ENCODE measurements at regions not wholly inside any gene's neighbourhood (a gene's known extent, or its start where the extent isn't known, plus 50 kb on each side); places are given as distances from the start of the nearest gene placed in this dataset.

DNA sequence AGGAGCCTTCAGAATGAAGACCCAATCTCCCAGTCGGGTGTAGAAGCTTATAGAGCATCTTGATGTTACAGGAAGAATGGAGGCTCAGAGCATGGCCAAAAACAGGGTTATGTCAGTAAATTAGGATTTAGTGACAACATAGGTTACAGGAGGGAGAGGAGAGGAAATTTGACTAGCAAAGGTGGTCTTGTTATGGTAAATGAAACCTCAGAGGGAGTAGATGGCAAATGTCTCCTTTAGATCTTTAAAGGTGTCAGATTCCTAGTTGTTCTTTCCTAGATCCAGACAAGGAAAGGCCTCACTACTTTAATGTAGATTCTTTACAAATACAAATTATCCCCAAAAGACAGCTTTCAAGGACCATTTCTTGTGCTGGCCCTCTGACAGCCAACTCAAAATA lies 465.0 kb downstream of the DMRTA1 start:
- H3K18ac ChIP-seq (ENCODE audit: low read length) = no peak overlapping the region

DNA sequence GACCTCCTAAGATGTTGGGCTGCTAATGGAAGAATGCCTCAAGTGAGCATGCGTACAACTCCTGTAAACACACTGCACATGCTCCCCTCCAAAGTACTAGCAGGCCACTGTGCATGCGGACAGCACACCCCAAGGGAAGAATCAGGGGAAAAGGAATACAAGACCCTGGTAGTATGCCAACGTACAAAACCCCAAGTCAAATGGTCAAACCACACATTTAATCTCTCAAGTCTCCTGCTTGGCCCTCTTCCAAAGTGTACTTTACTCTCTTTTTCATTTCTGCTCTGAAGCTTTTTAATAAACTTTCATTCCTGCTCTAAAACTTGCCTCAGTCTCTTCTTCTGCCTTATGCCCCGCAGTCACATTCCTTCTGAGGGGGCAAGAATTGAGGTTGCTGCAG lies 466.4 kb downstream of the DMRTA1 start:
- H3K14ac ChIP-seq (ENCODE audit: low read length) = no peak overlapping the region
- H3K9ac ChIP-seq (ENCODE audit: low read depth, low read length, poor library complexity) = no peak overlapping the region
- no peak overlapping the region for H4K8ac ChIP-seq (ENCODE audit: low read depth, low read length)
- H3K79me1 ChIP-seq (ENCODE audit: low read depth, low read length) = no peaks in the 10 kb centered on the region
- H3K9me3 ChIP-seq (replicated peaks in 1 of 2; ENCODE audit: control insufficient read depth in 2 of 2, insufficient read depth in 1 of 2, low read depth in 1 of 2, low read length in 2 of 2) = no peaks in the 10 kb centered on the region
- no peak overlapping the region for H3K4me3 ChIP-seq (ENCODE audit: low read length in 2 of 2)
- H3K4me1 ChIP-seq (ENCODE audit: control insufficient read depth in 2 of 2, insufficient read depth in 1 of 2, low read depth in 1 of 2, low read length in 2 of 2) = peaks cover 0 to 2% of the 10 kb centered on the region in 2 donors
- H2BK12ac ChIP-seq (ENCODE audit: low read length) = no peak overlapping the region
- H3K27me3 ChIP-seq (ENCODE audit: control insufficient read depth in 3 of 3, insufficient read depth in 3 of 3, low read depth in 1 of 3, low read length in 3 of 3) = no peaks in the 10 kb centered on the region
- no peak overlapping the region for H2BK15ac ChIP-seq (ENCODE audit: low read length)
- H3K27ac ChIP-seq (replicated peaks; ENCODE audit: low read length) = no peak overlapping the region
- no peak overlapping the region for H2AFZ ChIP-seq (ENCODE audit: low read length)
- H4K91ac ChIP-seq (ENCODE audit: low read depth, low read length, poor library complexity) = no peak overlapping the region
- no peak overlapping the region for H2AK5ac ChIP-seq (ENCODE audit: low read depth, low read length)
- no peak overlapping the region for H3K23ac ChIP-seq (ENCODE audit: low read depth, low read length, poor library complexity)
- H3K4ac ChIP-seq (ENCODE audit: low read length) = no peak overlapping the region
- H2BK120ac ChIP-seq (ENCODE audit: low read depth, low read length) = no peak overlapping the region
- no peak overlapping the region for H3K4me2 ChIP-seq (ENCODE audit: insufficient read depth, low read length, poor library complexity, severe bottlenecking)
- no CpG with 5 or more reads among the region's 4 CpGs for WGBS, 2 donors (ENCODE audit: extremely low coverage in 2 of 2, insufficient read length in 2 of 2, insufficient replicate concordance in 1 of 2)
- H3K18ac ChIP-seq (ENCODE audit: low read length) = no peak overlapping the region
- H3K36me3 ChIP-seq (replicated peaks in 1 of 2; ENCODE audit: control insufficient read depth in 2 of 2, insufficient read depth in 2 of 2, low read length in 2 of 2) = no peaks in the 10 kb centered on the region
- no peak overlapping the region for H2BK5ac ChIP-seq (ENCODE audit: low read length)
- no peak for DNase-seq (ENCODE audit: low spot score)

More for the DNA sequence above, 465.0 kb downstream of the DMRTA1 start:
- Histone ChIP-seq H3K27ac (replicated peaks; ENCODE audit: low read length) (no peak overlapping the region), H2BK12ac (ENCODE audit: low read length) (no peak overlapping the region), H3K14ac (ENCODE audit: low read length) (no peak overlapping the region), H3K9ac (ENCODE audit: low read depth, low read length, poor library complexity) (no peak overlapping the region), H2BK120ac (ENCODE audit: low read depth, low read length) (no peak overlapping the region), H2BK15ac (ENCODE audit: low read length) (no peak overlapping the region), H4K91ac (ENCODE audit: low read depth, low read length, poor library complexity) (no peak overlapping the region), H3K27me3 (ENCODE audit: control insufficient read depth in 3 of 3, insufficient read depth in 3 of 3, low read depth in 1 of 3, low read length in 3 of 3) (no peaks in the 10 kb centered on the region), H4K8ac (ENCODE audit: low read depth, low read length) (no peak overlapping the region), H3K36me3 (replicated peaks in 1 of 2; ENCODE audit: control insufficient read depth in 2 of 2, insufficient read depth in 2 of 2, low read length in 2 of 2) (no peaks in the 10 kb centered on the region), H3K4me3 (ENCODE audit: low read length in 2 of 2) (no peak overlapping the region), H3K4me1 (ENCODE audit: control insufficient read depth in 2 of 2, insufficient read depth in 1 of 2, low read depth in 1 of 2, low read length in 2 of 2) (peaks cover 0 to 2% of the 10 kb centered on the region in 2 donors), H3K9me3 (replicated peaks in 1 of 2; ENCODE audit: control insufficient read depth in 2 of 2, insufficient read depth in 1 of 2, low read depth in 1 of 2, low read length in 2 of 2) (no peaks in the 10 kb centered on the region), H3K4me2 (ENCODE audit: insufficient read depth, low read length, poor library complexity, severe bottlenecking) (no peak overlapping the region), H3K79me1 (ENCODE audit: low read depth, low read length) (no peaks in the 10 kb centered on the region), H3K4ac (ENCODE audit: low read length) (no peak overlapping the region), H3K23ac (ENCODE audit: low read depth, low read length, poor library complexity) (no peak overlapping the region), H2BK5ac (ENCODE audit: low read length) (no peak overlapping the region), H2AFZ (ENCODE audit: low read length) (no peak overlapping the region), H2AK5ac (ENCODE audit: low read depth, low read length) (no peak overlapping the region)
- DNase-seq (ENCODE audit: low spot score) = no peak
- WGBS, 2 donors (ENCODE audit: extremely low coverage in 2 of 2, insufficient read length in 2 of 2, insufficient replicate concordance in 1 of 2) = no CpG with 5 or more reads among the region's 1 CpG

DNA sequence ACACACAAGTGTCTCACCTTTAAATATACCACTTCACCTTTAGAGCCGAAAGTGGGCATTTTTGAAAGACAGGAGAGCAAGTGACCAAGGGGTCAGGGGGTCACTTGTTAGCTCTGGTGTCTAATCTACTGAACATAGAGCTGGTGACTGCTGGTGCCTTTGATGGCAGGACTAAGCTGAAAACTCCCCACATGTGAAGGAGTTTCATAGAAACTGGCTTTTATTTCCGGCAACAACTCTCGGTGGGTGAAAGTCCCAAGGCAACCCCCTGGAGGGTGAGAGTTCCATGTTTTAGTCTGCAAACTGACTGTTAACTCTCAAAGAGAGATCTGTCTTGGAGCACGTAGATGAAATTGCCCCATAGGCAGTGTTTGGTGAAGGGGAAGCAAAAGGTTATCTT lies 466.9 kb downstream of the DMRTA1 start:
- no peak overlapping the region for H3K9ac ChIP-seq (ENCODE audit: low read depth, low read length, poor library complexity)
- no peak overlapping the region for H2BK12ac ChIP-seq (ENCODE audit: low read length)
- no peaks in the 10 kb centered on the region for H3K79me1 ChIP-seq (ENCODE audit: low read depth, low read length)
- peaks cover 0 to 2% of the 10 kb centered on the region in 2 donors for H3K4me1 ChIP-seq (ENCODE audit: control insufficient read depth in 2 of 2, insufficient read depth in 1 of 2, low read depth in 1 of 2, low read length in 2 of 2)
- no peaks in the 10 kb centered on the region for H3K9me3 ChIP-seq (replicated peaks in 1 of 2; ENCODE audit: control insufficient read depth in 2 of 2, insufficient read depth in 1 of 2, low read depth in 1 of 2, low read length in 2 of 2)
- no peak overlapping the region for H3K14ac ChIP-seq (ENCODE audit: low read length)
- no peak overlapping the region for H2BK15ac ChIP-seq (ENCODE audit: low read length)
- H3K36me3 ChIP-seq (replicated peaks in 1 of 2; ENCODE audit: control insufficient read depth in 2 of 2, insufficient read depth in 2 of 2, low read length in 2 of 2) = no peaks in the 10 kb centered on the region
- no peaks in the 10 kb centered on the region for H3K27me3 ChIP-seq (ENCODE audit: control insufficient read depth in 3 of 3, insufficient read depth in 3 of 3, low read depth in 1 of 3, low read length in 3 of 3)
- H2BK120ac ChIP-seq (ENCODE audit: low read depth, low read length) = no peak overlapping the region
- H3K4me2 ChIP-seq (ENCODE audit: insufficient read depth, low read length, poor library complexity, severe bottlenecking) = no peak overlapping the region
- no peak overlapping the region for H3K4ac ChIP-seq (ENCODE audit: low read length)
- H3K27ac ChIP-seq (replicated peaks; ENCODE audit: low read length) = no peak overlapping the region
- no peak overlapping the region for H4K8ac ChIP-seq (ENCODE audit: low read depth, low read length)
- WGBS, 2 donors (ENCODE audit: extremely low coverage in 2 of 2, insufficient read length in 2 of 2, insufficient replicate concordance in 1 of 2) = no CpG with 5 or more reads among the region's 4 CpGs
- no peak overlapping the region for H3K18ac ChIP-seq (ENCODE audit: low read length)
- no peak overlapping the region for H2BK5ac ChIP-seq (ENCODE audit: low read length)
- no peak overlapping the region for H3K23ac ChIP-seq (ENCODE audit: low read depth, low read length, poor library complexity)
- no peak overlapping the region for H2AFZ ChIP-seq (ENCODE audit: low read length)
- no peak overlapping the region for H3K4me3 ChIP-seq (ENCODE audit: low read length in 2 of 2)
- no peak overlapping the region for H4K91ac ChIP-seq (ENCODE audit: low read depth, low read length, poor library complexity)
- no peak overlapping the region for H2AK5ac ChIP-seq (ENCODE audit: low read depth, low read length)
- DNase-seq (ENCODE audit: low spot score) = no peak

DNA sequence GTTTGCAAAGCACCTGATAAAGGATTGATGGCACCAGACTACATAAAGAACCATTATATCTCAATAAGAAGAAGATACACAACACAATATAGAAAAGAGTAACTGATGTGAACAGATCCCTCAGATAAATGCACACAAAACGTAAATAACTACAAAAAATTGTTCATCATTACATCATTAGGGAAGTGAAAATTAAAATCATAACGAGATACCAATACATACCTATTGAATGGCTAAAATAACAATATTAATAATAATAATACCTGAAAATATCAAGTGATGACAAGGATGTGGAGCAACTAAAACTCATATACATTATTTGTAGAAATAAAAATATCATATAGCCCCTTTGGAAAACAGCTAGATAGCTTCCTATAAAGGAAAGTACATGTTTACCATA lies 469.5 kb downstream of the DMRTA1 start:
- no CpG with 5 or more reads among the region's 2 CpGs for WGBS, 2 donors (ENCODE audit: extremely low coverage in 2 of 2, insufficient read length in 2 of 2, insufficient replicate concordance in 1 of 2)
- Histone ChIP-seq H2BK15ac (ENCODE audit: low read length) (no peak overlapping the region), H3K4me3 (ENCODE audit: low read length in 2 of 2) (no peak overlapping the region), H3K18ac (ENCODE audit: low read length) (no peak overlapping the region), H3K14ac (ENCODE audit: low read length) (no peak overlapping the region), H3K4ac (ENCODE audit: low read length) (no peak overlapping the region), H3K27me3 (ENCODE audit: control insufficient read depth in 3 of 3, insufficient read depth in 3 of 3, low read depth in 1 of 3, low read length in 3 of 3) (no peaks in the 10 kb centered on the region), H3K36me3 (replicated peaks in 1 of 2; ENCODE audit: control insufficient read depth in 2 of 2, insufficient read depth in 2 of 2, low read length in 2 of 2) (no peaks in the 10 kb centered on the region), H3K23ac (ENCODE audit: low read depth, low read length, poor library complexity) (no peak overlapping the region), H3K79me1 (ENCODE audit: low read depth, low read length) (no peaks in the 10 kb centered on the region), H4K91ac (ENCODE audit: low read depth, low read length, poor library complexity) (no peak overlapping the region), H2BK5ac (ENCODE audit: low read length) (no peak overlapping the region), H2AFZ (ENCODE audit: low read length) (no peak overlapping the region), H2AK5ac (ENCODE audit: low read depth, low read length) (no peak overlapping the region), H2BK120ac (ENCODE audit: low read depth, low read length) (no peak overlapping the region), H4K8ac (ENCODE audit: low read depth, low read length) (no peak overlapping the region), H3K9me3 (replicated peaks in 1 of 2; ENCODE audit: control insufficient read depth in 2 of 2, insufficient read depth in 1 of 2, low read depth in 1 of 2, low read length in 2 of 2) (no peaks in the 10 kb centered on the region), H3K9ac (ENCODE audit: low read depth, low read length, poor library complexity) (no peak overlapping the region), H3K27ac (replicated peaks; ENCODE audit: low read length) (no peak overlapping the region), H2BK12ac (ENCODE audit: low read length) (no peak overlapping the region), H3K4me1 (ENCODE audit: control insufficient read depth in 2 of 2, insufficient read depth in 1 of 2, low read depth in 1 of 2, low read length in 2 of 2) (peaks cover 0 to 2% of the 10 kb centered on the region in 2 donors), H3K4me2 (ENCODE audit: insufficient read depth, low read length, poor library complexity, severe bottlenecking) (no peak overlapping the region)
- no peak for DNase-seq (ENCODE audit: low spot score)
